ENCODE measurements at regions not wholly inside any gene's neighbourhood (a gene's known extent, or its start where the extent isn't known, plus 50 kb on each side); places are given as distances from the start of the nearest gene placed in this dataset.
"Not testable (repeated sequence)": the region's sequence is repeated elsewhere in the genome, so short reads cannot be mapped to it uniquely, and the experiment has no call there.

DNA sequence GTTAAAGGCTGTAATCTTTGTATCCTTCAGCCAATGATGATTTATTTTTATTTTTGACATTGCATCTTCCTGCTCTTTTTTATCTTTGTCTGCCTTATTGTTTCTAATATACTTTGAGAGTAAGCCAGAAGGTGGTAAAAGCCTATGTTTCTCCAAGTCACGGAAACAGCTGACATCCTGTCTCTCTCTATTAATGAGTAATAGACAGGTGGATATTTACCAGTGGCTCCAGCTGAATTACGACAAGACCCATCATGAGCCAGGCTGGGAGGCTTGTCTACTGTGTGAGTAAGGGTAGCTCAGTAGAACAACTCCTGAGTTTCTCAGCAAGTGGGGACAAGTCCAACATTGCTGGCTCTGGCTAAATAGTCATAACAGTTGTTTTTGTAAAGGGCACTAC lies 166.6 kb downstream of the NDFIP2 start:
- no peak for DNase-seq

DNA sequence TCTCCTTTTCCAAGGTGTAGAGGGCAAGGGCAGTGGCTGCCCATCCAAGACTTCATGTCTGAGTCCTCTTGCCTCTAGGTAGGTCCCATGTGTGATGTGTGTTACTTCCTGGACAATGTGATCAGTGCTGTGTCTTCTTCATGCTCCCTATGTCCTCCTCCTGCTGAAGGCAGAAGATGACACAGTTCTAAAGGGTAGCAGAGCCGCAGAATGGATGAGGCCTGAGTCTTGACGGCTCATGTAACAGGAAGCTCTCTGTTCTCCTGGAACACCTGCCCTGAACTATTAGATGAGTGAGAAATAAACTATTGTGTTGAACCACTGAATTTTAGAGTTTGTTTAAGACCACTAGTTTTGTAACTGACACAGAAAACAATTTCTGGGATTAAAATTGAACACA lies 165.9 kb downstream of the NDFIP2 start:
- DNase-seq = no peak

DNA sequence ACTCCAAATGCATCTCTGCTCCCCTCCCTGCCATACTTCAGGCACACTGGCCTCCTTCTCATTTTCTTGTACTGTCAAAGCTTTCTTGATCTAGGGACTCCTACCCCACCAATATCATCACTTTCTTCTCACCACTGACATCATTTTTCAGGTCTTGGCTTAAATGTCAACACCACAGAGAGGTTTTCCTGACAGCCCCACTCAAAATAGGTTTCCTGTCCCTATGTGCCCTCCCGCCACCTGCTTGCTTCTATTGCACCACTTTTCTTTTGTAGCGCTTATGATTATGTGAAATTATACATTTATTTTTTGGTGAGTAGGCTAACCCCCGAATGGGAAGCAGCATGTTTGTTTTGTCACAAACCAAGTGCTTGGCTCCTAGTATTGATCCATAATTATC lies 164.6 kb downstream of the NDFIP2 start:
- DNase-seq = no peak

DNA sequence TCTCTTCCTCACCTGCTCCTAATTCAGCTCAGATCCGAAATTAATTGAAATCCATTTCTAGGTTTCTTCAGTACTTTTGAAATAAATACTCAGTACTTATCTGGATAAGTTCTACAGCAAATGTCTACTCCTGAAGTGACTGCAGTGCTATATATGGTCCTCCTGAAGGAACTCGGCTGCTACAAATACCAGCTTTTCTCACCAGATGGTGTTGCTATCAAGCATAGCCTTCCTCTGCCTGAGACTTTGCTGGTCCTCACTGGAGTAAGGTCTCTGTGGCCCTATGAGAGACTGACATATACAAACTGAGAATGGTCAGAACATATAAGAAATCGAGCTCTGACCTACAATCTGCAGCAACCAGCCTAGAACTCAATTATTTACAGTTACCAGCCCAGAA lies 161.6 kb downstream of the NDFIP2 start:
- DNase-seq = no peak

DNA sequence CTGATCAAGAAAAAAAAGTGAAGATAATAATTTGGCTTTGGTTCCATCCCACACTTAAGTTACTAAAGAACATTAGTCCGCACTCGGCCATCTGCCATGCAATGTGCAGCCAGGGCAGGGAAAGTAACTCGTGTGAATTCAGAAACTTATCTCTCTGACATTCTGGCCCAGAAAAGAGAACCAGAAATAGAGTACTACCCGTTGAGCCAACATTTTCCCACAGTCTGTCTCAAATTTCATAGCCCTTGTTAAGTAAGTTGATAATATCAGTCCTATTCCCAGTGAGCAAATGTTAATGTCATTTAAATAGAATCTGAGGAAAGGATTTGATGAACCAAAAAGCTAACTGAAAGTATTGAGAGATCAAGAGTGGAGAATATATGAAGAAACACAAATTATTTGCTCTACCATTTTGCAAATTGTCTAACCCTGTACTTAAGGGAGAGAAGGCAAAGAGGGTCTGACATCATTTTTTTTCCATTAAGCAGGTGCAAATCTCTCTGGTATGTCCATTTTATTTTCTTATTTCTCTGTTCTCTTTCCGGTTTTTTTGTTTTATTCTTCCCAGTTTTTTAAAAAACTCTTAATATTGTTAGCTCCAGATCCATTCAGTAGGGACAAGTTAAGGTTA lies 156.3 kb downstream of the NDFIP2 start:
- DNase-seq = no peak

DNA sequence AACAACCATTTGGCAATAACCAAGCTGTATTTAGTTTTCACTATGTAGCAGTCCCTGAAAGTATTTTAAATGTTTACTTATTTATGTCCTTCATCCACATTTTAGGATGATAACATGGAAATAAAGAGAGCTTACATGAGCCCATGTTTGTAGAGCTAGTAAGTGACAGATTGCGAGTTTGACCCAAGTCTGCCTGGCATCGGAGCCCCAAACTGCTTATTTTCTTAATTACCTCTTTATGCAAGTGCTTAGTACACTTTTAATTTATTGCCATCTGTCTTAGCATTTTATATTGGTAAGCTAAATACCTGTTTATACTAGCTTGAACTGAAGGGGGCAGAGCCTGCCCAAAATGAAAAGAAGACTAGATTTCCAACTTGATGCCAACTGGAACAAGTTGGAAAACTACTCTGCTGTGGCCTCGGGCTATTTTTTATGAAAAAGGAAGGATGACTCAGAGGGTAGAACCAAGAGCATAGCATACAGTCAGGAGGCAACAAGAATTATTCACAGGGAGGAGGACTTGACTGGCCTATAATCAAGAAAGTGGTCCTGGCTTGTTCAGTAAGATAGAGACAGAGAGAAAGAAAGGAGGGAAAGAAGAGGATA lies 150.2 kb downstream of the NDFIP2 start:
- no peak for DNase-seq

DNA sequence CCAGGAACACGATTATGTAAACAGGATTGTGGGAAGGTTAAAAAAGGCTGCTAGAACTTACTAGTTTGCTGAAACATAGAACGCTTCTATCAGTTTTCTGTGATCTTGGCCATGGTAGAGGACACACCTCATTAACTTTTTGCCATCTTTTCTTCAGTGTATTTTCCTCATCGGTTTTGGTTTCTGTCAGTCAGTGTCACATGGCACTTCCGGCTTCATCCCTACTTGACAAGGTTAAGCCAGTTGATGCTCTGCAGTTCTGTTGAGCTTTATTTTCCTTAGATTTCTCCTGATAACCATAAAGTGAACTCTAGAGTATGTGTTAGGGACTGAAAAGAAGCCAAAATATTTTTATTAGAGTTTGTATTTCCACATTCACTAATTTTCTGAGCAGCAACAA lies 147.5 kb downstream of the NDFIP2 start:
- no peak for DNase-seq

DNA sequence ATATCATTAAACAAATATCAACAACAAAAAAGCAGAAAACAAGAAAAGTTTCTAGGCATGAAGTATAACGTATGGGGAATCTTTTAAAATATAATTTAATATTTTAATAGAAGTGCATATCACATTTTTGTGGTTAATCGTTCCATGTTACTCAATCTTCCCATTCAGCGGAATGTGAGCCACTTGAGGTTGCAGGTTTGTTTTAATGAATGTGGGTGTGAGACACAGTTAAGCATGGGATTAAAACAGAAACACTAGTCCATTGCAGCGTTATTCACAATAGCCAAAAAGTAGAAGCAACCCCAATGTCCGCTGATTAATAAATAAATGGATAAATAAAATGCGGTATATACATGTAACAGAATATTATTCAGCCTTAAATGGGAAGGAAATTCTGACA lies 146.0 kb downstream of the NDFIP2 start:
- DNase-seq = no peak

DNA sequence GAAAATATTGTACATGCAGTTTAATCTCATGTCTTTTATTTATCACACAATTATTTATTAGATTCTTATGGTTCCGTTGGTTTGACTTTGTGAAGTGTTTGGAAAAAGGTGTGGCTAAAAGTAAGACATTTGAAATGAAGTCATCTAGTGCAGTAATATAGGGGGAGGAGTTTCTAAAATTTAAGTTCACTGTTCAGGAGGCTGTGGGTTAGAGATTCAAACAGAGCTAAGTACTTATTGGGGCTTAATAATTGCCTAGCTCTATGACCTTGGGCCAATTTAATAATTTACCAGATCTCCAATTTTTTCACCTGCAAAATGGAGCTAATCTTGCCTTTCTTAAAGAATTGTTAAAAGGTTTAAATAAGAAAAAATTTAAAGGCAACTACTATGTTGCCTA lies 144.6 kb downstream of the NDFIP2 start:
- no peak for DNase-seq

DNA sequence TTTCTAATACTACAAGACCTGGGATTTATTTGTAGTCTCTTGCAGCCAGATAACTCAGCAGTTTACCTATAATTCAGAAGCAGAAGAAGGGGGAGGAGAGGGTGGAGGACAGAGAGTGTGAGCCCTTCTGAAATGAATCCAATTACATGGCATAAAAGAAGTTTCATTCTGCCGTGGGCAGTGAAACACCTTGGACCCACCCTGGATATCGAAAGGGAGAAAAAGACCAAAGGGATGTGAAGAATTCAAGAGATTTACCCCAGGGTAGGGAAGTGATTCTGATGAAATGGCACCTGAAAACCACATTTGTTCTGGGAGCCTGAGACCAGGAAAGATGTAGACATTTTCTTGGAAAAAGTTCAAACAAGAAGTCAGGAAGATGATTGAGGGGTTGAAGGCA lies 140.9 kb downstream of the NDFIP2 start:
- no peak for DNase-seq

DNA sequence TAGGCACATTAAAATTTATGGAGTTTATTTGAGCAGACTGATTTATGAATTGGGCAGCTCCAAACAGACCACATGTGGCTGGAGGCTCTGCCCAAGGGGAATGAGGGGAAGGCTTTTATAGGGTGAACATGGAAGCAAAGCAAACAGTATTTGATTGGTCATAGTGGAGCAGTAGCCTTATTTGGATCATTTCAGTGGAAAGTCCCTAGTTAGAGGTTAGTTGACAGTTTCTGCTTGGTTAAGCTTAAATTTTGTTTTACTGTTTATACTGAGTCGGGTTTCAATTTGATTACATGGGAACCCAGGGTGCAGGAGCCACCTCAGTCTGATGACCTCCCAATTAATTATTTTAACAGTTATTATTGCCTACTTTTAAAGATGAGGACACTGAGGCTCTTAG lies 140.5 kb downstream of the NDFIP2 start:
- no peak for DNase-seq

DNA sequence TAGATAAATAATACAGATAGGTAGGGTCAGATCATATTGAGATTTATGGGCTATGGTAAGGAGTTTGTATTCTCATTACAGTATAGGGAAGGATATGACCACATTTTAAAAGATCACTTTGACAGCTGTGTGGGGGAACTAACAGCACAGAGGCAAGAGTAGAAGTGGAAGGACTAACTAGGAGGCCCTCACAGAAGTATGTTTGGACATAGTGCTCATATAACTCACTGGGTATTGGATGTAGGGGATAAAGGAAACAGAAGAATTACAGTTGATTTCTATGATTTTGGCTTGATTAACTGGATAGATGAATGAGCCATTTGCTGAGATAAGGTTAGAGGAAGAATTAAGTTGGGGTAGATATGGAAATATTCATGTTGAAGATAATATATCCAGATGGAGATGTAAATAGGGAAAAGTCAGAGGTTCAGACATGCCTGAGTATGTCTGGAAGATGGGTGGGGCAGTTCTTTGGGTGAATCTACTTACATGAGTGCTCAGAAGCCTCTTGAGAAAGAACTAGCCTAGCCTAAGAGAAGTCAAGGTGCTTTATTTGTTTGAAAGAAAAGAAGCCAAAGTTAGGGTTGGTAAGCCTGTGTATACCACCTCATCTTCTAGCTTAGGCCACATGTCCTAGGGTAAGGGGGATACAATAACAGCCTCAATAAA lies 133.4 kb downstream of the NDFIP2 start:
- no peak for DNase-seq

DNA sequence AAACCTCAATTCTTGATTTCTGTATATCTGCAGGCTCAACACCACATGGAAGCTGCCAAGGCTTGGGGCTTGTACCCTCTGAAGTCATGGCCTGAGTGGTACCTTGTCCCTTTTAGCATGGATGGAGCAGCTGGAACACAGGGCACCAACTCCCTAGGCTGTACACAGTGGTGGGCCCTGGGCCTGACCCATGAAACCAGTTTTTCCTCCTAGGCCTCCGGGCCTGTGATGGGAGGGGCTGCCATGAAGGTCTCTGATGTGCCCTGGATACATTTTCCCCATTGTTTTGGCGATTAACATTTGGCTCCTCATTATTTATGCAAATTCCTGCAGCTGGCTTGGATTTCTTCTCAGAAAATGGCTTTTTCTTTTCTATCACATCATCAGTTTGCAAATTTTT lies 131.6 kb downstream of the NDFIP2 start:
- no peak for DNase-seq

DNA sequence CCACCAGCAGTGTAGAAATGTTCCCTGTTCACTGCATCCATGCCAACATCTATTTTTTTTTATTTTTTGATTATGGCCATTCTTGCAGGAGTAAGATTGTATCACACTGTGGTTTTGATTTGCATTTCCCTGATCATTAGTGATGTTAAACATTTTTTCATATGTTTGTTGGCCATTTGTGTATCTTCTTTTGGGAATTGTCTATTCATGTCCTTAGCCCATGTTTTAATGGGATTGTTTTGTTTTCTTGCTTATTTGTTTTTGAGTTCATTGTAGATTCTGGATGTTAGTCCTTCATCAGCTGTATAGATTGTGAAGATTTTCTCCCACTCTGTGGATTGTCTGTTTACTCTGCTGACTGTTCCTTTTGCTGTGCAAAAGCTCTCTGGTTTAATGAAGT lies 126.9 kb downstream of the NDFIP2 start:
- DNase-seq = not testable (repeated sequence)
